Right renal cortex interstitium (tissue), 3 donors: ENCODE measurements at regions not wholly inside any gene's neighbourhood (a gene's known extent, or its start where the extent isn't known, plus 50 kb on each side); places are given as distances from the start of the nearest gene placed in this dataset.
A peak's percentile ranks its signal among the peaks of the same experiment; 100 is the strongest.

Experiments used
- DNase-seq, 3 donors: peaks; one replicate each; pipeline ENCODE4 v3.0.0-alpha.2; 2013; ENCODE audit warnings: low read depth in 3 of 3, low spot score in 2 of 3

DNA sequence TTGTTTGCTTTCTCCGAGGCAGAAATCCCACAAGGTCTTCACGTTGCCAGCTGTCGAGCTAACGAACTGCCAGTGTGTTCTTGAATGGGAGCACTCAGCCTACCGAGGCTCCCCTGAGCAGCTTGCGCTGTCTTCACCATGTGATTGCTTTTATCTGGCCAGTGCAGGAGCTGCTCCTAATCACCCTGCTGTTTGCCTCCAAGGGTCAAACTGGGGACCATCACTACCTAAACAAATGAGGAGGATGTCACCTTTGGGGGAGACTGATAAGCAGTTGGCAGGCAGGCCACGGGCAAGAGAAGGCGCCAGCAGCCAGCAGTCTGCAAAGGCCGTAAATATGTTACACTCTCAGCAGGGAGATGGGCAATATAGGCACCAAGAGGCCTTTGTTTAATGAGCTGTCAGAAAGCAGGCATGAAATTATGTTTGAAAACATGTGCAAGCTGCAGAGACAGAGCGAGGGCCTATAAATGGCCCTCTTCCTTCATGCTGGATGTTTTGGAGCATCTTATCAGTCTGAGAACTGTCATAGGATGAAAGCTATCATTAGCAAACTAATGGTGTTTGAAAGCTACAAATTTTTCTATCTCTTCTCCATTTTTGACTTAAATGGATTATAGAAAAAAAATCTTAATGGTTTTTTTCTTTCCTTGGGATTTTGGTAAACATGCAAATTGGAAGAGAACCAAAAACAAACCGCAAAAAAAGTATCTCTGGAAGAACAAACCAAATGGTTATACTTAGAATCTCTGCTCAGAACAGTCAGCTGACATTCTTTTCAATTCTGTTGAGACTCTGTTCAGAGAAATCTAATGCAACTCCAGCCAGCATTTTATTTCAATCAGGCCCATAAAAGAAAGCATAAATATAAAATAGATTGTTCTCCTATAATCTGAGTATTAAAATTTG lies 267.3 kb upstream of the NPVF start:
- DNase-seq, result no peak

DNA sequence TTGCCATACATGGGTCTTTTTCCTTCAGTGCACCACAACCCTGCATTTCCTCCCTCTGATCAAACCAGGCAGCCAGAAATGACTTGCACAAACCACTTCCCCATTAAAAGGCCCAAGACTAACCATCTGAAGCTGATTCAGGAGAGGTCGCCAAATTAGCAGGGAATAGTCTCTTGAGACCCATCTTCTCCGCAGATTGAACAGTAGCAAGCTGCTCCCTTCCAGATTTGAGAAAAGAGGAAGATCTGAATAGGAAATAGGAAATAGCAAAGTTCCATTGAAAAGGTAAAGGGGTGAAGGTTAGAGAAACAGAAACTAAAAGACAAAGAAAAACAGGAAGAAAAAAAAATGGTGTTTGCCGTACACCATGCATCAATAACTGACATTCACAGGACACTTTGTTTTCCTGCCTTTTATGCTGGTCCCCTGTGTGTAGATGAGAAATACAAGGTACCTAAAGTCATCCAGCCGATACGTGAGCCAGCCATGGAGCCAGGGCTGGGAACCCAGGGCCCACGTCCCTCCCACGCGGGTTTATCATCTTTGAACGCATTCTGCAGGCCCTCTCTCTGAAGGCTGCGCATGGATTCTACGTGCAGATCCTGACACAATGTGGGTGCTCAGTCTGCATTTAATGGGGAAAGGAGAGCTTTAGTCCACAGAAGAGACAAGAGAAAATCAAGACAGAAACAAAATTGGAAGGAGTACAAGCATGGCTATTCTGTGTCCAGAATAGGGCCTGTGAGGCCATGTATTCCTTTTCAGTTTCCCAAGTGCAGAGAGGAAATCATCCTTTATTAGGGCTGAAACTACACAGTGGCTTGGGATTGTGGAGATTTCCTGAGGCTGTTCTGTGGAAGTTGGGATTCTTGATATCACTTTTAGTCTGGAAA lies 268.4 kb upstream of the NPVF start:
- no peak for DNase-seq

DNA sequence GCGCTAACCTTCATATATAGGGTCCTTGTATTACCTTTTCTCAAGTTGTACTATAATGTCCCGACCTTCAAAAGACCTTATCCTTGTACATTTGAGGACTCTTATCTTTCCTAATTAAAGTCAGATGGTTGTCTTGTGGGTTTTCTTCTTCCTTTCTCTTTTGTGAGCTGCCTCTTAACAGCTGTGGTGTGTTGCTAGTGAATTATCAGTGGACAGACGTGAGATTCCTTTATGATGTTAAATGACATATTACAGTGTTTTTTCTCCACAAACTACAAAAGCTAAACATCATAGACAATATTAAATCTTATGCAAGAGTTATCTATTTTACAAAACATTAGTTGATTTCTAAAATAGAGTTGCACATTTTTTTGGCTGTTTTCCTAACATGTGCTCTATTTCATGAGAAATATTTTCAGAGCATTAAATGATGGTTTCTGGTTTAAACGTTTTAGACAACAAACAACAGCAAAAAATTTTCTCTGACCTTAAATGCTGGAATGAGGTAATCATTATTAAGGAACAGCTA lies 272.2 kb upstream of the NPVF start:
- peak in 2 of 3 donors; percentile 16 to 53 for DNase-seq

DNA sequence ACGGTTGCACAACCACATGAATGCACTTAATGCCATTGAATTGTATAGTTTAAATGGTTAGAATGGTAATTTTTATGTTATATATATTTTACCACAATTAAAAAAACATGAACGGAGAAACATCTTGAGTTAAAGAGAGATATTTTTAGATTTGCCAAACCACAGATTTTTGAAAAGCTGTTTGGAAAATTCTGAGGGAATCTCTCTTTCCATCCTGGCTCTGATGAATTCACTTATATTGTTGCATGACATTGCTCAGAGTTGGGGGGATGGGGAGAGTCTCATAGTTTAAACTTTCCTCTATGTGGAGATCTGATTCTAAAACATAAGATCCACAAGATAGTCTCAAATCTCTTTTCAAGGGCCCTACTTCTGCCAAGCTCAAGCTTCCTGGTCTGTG lies 275.0 kb upstream of the NPVF start:
- DNase-seq, result no peak

DNA sequence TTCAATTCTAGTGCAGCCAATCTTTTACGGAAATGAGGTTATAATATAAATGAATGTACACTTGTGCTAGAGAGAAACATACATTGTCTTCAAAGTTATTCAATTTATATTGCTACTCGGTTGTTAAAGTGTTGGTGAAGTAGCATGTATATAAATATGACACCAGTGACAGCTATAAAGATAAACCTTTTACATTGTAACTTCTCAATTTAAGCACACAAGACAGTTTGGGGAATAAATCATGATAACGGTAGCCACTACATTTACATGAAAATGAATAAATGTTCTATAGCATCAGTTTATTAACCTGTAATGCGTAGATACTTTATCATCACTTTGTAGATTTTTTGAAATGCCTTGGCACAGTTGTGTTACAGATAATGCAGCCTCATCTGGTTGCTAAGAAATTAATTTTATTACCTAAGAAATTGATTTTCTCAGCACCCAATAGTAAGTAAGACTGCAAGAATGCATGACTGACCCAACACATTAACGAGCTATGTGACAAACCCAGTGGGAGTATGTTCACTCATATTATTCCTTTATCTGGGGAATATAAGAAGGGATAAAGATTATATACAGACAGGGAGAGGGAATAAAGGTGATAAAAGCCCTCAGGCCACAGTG lies 283.9 kb upstream of the NPVF start:
- DNase-seq, result no peak

DNA sequence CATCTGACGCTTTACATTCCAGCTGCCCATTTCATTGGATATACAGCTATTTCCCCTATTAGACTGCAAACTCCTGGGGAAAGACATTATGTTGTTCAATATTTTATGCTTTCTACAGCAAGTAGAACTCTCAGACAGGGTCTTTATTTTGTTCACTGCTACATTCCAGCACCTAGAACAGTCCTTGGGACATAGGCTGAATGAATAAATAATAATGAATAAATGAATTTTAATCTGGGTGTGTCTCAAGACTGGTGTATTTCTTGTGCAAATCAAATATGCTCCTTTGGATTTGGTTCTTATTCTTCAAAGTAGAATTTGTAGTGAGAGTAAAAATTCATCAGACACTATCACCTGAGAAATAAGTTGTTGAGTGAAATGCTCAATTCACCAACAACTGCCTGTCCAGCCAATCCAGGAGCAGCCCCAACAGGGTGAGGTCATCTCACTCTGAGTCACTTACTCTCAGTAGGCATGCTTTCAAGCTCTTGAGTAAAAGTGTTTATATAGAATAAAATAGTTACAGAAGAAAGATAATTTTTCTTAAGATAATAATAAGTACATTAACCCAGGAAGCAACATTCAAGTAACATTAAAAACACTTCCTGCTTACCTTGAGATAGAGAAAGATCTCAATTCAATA lies 287.5 kb upstream of the NPVF start:
- DNase-seq, result no peak

DNA sequence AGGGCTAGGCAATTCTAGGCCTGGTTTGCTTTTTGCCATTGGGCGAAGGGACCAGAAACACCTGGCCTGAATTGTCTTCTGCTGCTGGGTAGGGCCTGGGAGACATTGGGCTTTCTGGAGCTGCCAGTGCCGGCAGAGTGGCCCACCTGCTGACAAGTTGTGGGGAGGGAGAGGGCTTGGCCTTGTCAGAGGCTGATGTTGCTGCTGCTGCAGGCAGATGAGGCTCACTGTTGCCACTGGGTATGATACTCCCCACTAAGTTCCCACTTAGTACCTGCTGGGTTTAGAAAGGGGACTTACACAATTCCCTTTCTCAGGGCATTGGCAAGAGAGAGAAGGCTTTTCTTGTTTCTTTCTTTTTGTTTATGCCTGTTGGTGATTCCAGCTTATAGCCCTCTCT lies 289.6 kb upstream of the NPVF start:
- DNase-seq, result no peak

DNA sequence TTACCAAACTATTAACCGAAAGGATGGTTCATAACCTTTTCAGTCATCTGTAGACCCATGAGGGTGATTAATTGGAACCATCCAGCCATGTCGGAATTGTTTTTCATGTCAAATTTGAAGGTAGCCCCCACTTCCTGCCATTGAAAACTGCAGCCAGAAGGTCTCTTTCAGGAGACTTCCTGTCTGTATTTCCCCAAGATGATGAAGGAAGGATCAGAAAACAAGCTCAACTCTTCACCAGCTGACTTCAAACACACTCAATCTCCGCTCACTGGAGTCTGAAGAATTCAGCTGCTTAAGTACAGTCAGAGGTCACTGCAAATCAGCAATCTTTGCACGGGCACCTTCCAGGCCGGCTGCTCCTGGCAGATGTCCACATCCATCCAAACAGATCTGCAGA lies 291.7 kb upstream of the NPVF start:
- DNase-seq, result no peak

DNA sequence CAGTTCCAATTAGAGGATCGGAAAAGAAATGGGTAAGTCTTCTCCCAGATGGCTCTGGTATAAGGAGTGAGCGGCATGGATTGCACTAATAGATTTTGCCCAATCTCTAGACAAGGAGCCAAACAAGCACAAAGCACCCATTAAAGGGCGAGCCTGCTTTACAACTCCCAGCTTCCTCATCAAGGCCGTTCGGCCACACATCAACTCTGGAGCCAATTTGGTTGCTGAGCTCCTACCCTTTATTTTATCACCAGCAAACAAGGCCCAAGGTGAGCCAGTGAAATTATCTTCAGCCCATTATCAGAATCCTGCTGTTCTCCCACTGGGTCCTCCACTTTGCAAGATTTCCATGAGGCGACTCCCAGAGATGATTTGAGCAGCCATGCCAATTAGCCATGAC lies 292.2 kb upstream of the NPVF start:
- no peak for DNase-seq

DNA sequence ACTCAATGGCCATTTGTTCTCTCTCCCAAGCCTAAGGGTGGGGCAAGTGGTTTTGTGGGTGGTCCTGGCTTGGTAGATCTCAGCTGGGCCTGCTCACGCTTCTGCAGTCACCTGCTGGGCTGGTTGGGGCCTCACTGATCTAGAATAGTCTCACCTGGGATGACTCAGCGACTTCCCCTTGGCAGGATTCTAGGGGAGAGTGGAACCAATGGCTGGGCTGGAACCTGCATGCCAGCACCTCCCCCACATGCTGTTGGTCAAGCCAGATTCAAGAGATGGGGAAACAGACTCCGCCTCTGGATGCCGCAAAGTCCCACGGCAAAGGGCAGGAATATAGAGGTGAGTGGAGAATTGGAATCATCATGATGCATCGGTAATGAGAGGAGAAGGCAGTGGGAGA lies 292.9 kb upstream of the NPVF start:
- no peak for DNase-seq

DNA sequence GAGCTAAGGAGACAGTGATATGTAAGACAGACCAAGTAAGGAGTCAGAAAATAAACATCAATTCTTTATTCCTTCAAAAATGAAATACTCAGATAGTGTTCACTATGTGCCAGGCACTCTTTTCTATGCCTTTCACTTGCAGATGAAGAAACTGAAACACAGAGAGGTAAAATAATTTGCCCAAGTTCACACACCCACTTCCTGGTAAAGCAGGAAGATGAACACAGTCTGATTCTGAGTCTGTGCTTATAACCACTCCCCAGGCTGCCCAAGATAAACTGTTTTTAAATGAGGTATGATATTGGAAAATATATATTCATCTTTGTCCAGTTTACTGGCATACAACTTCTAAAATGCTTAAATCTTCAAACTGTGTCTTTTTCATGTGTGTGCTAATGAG lies 294.4 kb upstream of the NPVF start:
- DNase-seq, result no peak

DNA sequence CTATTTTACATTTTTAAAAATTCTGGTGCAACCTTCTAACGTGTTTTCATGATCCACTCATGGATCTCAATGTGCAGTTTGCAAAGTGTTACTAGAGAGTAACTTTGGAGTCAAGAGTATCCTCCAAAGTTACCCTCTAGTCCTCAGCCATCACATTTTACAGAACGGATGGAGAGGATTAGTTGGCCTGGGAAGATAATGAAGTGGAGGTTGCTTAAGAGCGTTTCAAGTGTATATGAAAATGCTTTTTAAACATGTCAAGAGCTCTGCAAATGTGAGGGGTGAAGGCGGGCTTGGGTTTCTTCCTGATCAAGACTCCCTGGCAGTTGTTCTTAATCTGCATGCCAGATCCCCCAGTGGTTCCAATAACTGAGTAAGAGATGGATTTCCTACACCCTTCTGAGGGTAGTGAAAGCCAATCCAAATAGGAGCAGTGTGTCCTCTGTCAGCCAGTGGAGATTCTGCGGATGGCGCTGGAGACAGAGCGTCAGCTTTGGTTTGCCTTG lies 299.4 kb upstream of the NPVF start:
- DNase-seq, result no peak

DNA sequence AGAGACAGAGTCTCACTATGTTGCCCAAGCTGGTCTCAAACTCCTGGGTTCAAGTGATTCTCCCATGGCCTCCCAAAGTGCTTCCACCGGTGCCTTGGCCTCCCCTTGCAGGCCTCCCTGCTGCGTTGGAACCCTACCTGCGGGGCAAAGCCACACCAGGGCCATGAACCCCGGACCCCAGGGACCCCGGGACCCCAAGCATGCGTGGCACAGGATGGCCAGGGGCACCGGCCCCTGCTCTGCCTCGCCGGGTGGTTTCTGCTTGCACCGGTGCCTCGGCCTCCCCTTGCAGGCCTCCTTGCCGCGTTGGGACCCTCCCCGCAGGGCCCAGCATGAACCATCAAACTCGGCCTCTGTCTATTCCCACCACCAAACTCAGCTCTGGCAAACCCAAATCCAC lies 301.0 kb upstream of the NPVF start:
- no peak for DNase-seq

DNA sequence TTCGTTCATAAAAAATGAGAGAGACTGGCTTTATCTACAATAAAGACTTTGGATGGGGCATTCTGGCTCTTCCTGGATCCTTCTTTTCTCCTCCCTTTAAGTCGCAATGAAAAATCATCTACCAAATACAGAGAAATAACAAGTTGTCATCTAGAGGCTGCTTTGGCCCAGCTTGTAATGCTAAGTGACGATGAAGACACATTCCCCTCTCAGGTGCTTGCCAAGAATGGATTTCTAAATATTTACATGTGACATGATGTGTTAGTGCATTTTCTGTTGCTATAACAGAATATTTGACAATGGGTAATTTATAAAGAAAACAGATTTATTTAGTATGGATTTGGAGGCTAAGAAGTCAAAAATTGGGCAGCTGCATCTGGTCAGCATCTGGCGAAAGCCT lies 308.6 kb upstream of the NPVF start:
- no peak for DNase-seq

DNA sequence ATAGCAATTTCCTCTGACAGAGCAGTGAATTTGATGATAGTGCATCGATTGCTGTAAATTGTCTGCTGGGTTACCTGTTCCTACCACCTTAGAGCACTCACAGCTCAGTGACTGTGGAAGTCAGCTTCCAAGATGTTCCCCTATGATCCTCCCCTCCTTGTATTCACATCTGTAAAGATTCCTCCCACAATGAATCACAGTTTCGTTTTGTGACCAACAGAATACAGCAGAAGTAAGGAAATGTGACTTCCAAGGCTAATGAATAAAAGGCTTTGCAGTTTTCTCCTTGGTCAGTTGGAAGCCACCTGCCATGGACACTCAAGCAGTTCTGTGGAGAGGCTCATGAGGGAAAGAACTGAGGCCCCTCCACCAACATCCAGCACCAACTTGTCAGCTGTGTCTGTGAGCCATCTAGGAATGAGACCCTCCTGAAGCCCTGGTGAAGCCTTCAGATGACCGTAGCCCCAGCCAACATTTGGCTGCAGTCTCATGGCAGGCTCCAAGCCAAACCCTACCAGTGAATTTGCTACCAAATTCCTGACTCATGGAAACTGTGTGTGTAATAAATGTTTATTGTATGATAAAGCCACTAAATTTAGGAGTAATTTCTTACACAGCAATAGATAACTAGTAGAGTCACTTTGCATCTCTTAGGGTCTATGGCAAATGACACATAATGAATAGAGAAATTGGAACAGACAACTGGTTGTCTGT lies 309.5 kb upstream of the NPVF start:
- DNase-seq, result no peak

DNA sequence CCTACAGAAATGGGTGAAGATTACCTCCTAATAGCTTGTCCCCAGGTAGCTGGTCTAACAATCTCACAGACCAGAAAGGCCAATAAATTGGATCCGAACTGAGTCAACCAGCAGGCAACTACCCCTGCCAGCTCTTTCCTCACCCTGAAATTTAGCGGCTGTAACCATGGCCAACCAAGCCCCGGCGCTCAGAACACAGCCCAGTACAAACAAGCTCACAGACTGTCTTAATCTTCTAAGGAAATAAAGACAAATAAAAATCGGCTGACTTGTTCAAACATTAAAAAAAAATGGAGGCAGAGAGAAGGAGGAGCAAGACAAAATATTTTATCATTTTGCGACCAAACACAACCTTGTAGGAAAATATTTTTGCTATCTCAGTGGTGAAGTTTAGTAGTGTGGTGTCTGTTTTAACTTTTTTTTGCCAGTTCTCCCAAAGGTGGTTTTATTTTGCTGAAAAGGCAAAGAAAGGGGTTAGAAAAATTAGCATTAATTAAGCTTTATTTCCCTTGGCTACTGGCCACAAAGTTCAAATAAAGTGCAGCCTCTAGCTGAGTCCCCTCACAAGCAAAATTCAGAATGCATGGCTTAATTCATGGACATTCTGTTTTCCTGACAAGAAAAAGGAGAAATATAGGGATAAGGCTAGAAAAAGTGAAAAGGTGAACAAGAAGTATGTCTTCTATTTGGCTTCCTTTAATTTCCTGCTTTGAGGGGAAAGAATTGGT lies 313.0 kb upstream of the NPVF start:
- DNase-seq, result peak in 2 of 3 donors; percentile 63 to 81

DNA sequence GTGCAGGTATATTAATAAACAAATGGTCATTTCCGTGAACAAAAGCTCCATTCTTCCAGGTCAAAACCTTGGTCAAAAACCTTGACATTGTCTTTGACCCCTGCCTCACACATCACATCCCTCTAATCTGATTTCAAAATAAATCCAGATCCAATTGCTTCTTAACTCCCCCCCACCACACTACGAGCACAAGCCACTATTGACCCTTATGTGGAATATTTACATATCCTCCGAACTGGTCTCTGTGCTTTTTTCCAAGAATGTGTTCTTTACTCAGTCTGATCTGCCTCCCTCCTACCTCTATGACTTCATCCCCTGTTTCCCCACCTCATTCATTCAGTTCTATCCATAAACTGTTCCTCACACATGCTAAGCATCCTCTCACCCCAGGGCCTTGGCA lies 313.6 kb upstream of the NPVF start:
- no peak for DNase-seq

DNA sequence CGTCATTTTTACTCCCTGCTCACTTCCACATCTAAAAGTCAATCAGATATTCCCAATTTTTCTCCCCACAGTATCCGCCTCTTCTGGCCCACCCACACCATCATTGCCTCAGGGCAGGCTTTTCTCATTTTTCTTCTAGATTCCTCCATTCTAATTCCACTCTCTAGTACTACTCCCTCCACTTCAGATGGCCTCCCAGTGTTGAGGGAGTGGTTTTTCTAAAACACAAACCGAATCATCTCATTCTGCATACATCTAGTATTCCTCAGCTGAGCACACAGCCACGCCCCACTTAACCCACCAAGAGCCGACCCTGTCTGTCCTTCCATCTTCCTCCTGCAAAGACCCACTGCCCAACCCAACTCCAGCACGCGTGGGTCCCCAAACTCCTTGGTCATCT lies 314.9 kb upstream of the NPVF start:
- no peak for DNase-seq

DNA sequence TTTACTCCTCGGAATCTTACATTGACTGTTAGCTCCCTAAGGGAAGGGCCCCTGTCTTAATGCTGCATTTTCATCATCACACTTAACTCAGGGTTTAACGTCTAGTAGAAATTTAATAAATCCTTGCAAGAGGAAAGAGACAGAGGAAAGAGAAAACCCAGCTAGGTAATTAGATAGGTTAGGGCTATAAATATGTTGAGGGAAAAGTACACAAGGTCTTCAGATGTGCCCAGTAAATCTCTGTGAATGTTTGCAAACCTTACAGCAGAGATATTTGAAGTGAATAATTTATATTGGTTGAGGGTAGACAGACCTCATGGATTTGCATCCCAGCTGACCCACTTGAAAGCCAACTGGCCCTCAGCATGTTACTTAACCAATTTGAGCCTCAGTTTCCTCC lies 315.5 kb upstream of the NPVF start:
- DNase-seq, result no peak
